Chondrocyte (in vitro differentiated cells): ENCODE measurements at regions not wholly inside any gene's neighbourhood (a gene's known extent, or its start where the extent isn't known, plus 50 kb on each side); places are given as distances from the start of the nearest gene placed in this dataset.

ENCODE experiments used
- DNase-seq: peaks from one replicate; pipeline ENCODE4 v3.0.0; 2021; ENCODE audit warnings: mixed read lengths, low spot score
- H3K27ac Mint-ChIP-seq: one replicate; pipeline ENCODE4 v1.8.0; 2021; ENCODE audit warnings: mild to moderate bottlenecking, moderate library complexity, mixed read lengths; ENCODE audit not compliant: unreplicated experiment
- H3K27me3 Mint-ChIP-seq: 2 replicates; pipeline ENCODE4 v1.8.0; 2021; ENCODE audit warnings: low read depth, mixed read lengths
- H3K36me3 Mint-ChIP-seq: 2 replicates; pipeline ENCODE4 v1.8.0; 2021; ENCODE audit warnings: low read depth, mixed read lengths
- H3K4me1 Mint-ChIP-seq: 2 replicates; pipeline ENCODE4 v1.8.0; 2021; ENCODE audit warnings: low read depth, mild to moderate bottlenecking, mixed read lengths
- H3K4me3 Mint-ChIP-seq: one replicate; pipeline ENCODE4 v1.8.0; 2021; ENCODE audit warnings: mild to moderate bottlenecking, moderate library complexity, mixed read lengths; ENCODE audit not compliant: unreplicated experiment
- H3K9me3 Mint-ChIP-seq: 2 replicates; pipeline ENCODE4 v1.8.0; 2021; ENCODE audit warnings: low read depth, mixed read lengths
- CTCF ChIP-seq: fragments of 200-600 bp; sonication (generic); IDR thresholded peaks from 2 replicates; pipeline ENCODE4 v1.5.0; 2021; ENCODE audit warnings: antibody characterized with exemption, mild to moderate bottlenecking, moderate library complexity

DNA sequence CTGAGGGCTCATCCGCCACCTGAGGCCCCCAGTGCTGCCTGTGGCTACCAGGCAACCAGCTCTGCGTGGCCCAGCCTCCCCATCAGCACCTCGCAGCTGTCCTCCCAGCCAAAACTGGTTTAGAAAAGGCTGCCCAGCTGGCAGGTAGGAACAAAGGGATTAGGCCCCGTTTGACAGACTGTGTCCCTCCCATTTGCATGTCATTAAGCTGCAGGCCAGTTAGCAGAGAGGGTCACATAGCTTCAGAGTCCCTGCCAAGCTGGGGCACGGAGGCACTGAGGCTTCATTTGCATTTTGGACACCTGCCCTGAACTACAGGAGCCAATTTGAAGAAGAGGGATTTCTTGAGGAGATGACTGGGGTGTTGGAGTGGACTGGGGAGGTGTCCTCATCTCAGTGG is 177.9 kb downstream of the TLE3 start:
- H3K36me3 Mint-ChIP-seq, result peaks cover 7% of the 10 kb centered on the region
- no peak overlapping the region for H3K27ac Mint-ChIP-seq
- peaks cover 12% of the 10 kb centered on the region for H3K27me3 Mint-ChIP-seq
- no peak for TF ChIP-seq CTCF
- no peak overlapping the region for H3K4me3 Mint-ChIP-seq
- no peaks in the 10 kb centered on the region for H3K4me1 Mint-ChIP-seq
- DNase-seq, result no peak
- H3K9me3 Mint-ChIP-seq, result peaks cover 22% of the 10 kb centered on the region

- no peak for DNase-seq
- Mint-ChIP-seq H3K27me3 (peaks cover 12% of the 10 kb centered on the region), H3K9me3 (peaks cover 22% of the 10 kb centered on the region), H3K4me1 (no peaks in the 10 kb centered on the region), H3K4me3 (no peak overlapping the region), H3K36me3 (peaks cover 7% of the 10 kb centered on the region), H3K27ac (no peak overlapping the region)
- TF ChIP-seq CTCF, result no peak
Measured at GRCh38 chr15:69920221-69920620, 177.5 kb downstream of the TLE3 start.

GRCh38 chr15:69921626-69922619 is 175.8 kb downstream of the TLE3 start:
- H3K9me3 Mint-ChIP-seq, result peaks cover 26% of the 10 kb centered on the region
- H3K36me3 Mint-ChIP-seq, result peaks cover 7% of the 10 kb centered on the region
- TF ChIP-seq CTCF, result no peak
- H3K27me3 Mint-ChIP-seq, result peaks cover 8% of the 10 kb centered on the region
- peaks cover 4% of the 10 kb centered on the region for H3K4me1 Mint-ChIP-seq
- H3K4me3 Mint-ChIP-seq, result no peak overlapping the region
- H3K27ac Mint-ChIP-seq, result no peak overlapping the region
- DNase-seq, result no peak

DNA sequence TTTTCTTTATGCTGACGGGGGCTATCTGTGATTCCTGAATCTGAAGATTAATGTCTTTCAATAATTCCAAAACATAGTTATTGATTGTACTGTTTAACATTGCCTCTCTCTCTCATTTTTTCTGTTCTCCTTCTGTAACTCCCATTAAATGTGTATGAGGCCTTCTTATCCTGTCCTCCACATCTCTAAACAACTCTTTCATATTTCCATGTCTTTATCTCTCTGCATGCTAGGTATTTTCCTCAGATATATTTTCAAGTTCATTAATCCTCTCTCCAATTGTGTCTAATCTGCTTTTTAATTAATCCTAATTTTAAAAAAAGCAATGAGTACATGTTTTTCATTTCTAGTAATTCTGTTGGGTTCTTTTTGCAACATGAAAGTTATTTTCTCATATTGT is 173.2 kb downstream of the TLE3 start:
- Mint-ChIP-seq H3K9me3 (peaks cover 32% of the 10 kb centered on the region), H3K4me3 (no peak overlapping the region), H3K36me3 (peaks cover 9% of the 10 kb centered on the region), H3K27me3 (peaks cover 8% of the 10 kb centered on the region), H3K4me1 (peaks cover 4% of the 10 kb centered on the region), H3K27ac (no peak overlapping the region)
- DNase-seq, result no peak
- TF ChIP-seq CTCF, result no peak

GRCh38 chr15:69926006-69926405 is 171.7 kb downstream of the TLE3 start:
- DNase-seq, result no peak
- Mint-ChIP-seq H3K9me3 (peaks cover 33% of the 10 kb centered on the region), H3K36me3 (peaks cover 9% of the 10 kb centered on the region), H3K27ac (no peak overlapping the region), H3K27me3 (peaks cover 4% of the 10 kb centered on the region), H3K4me1 (peaks cover 4% of the 10 kb centered on the region), H3K4me3 (no peak overlapping the region)
- TF ChIP-seq CTCF, result no peak
